OCI-LY7 (cell line): ENCODE measurements at regions not wholly inside any gene's neighbourhood (a gene's known extent, or its start where the extent isn't known, plus 50 kb on each side); places are given as distances from the start of the nearest gene placed in this dataset.

Experiments used
- BruUV-seq: library from RNA; stranded (reverse); fragments of 400-500 nt; replicated peaks from 2 replicates; lab custom pipeline; 2021; lab: Mats Ljungman, UMichigan
- CTCF ChIA-PET: fragments of 300-600 bp; sonication (Branson Sonifier 250); formaldehyde crosslinking; loops from one replicate; lab custom pipeline; 2022; ENCODE audit warnings: antibody characterized with exemption; ENCODE audit not compliant: unreplicated experiment; lab: Charles Lee
- POLR2A ChIA-PET: fragments of 300-600 bp; sonication (Branson Sonifier 250); formaldehyde crosslinking; loops from one replicate; lab custom pipeline; 2022; ENCODE audit warnings: antibody characterized with exemption; lab: Charles Lee
- DNase-seq: peaks from one replicate; pipeline ENCODE4 v3.0.0-alpha.2; 2015; ENCODE audit warnings: low spot score
- H2AFZ ChIP-seq: fragments of 200-600 bp; sonication (generic), shearing (Covaris generic); 2 replicates; pipeline ENCODE4 v1.6.1; 2014; ENCODE audit warnings: mild to moderate bottlenecking, antibody characterized with exemption, low read length, moderate library complexity
- H3K27ac ChIP-seq: fragments of 200-600 bp; sonication (generic); 2 replicates; pipeline ENCODE4 v1.5.1; 2014; ENCODE audit warnings: mixed run types, low read depth, mild to moderate bottlenecking, moderate library complexity, low read length, inconsistent platforms; ENCODE audit not compliant: poor library complexity, severe bottlenecking
- H3K36me3 ChIP-seq: fragments of 200-600 bp; sonication (generic); 2 replicates; pipeline ENCODE4 v1.6.1; 2014; ENCODE audit warnings: mild to moderate bottlenecking, antibody characterized with exemption, low read length, moderate library complexity, mixed read lengths; ENCODE audit not compliant: insufficient read depth
- H3K4me1 ChIP-seq: fragments of 200-600 bp; sonication (generic); 2 replicates; pipeline ENCODE4 v1.5.1; 2014; ENCODE audit warnings: mild to moderate bottlenecking, low read length; ENCODE audit not compliant: insufficient read depth, poor library complexity, severe bottlenecking
- H3K4me2 ChIP-seq: fragments of 200-600 bp; sonication (generic); 2 replicates; pipeline ENCODE4 v1.6.1; 2014; ENCODE audit warnings: mild to moderate bottlenecking, low read length
- H3K4me3 ChIP-seq: fragments of 200-600 bp; sonication (generic); 2 replicates; pipeline ENCODE4 v1.5.1; 2014; ENCODE audit warnings: mild to moderate bottlenecking, low read depth, low read length; ENCODE audit not compliant: poor library complexity, severe bottlenecking
- H3K79me2 ChIP-seq: fragments of 200-600 bp; sonication (generic); 2 replicates; pipeline ENCODE4 v1.6.1; 2016; ENCODE audit warnings: low read depth, mild to moderate bottlenecking, low read length, moderate library complexity, mixed read lengths; ENCODE audit not compliant: insufficient read depth
- H3K9me2 ChIP-seq: fragments of 200-600 bp; sonication (generic); 2 replicates; pipeline ENCODE4 v1.6.1; 2016; ENCODE audit warnings: mild to moderate bottlenecking, low read length, mixed read lengths; ENCODE audit not compliant: insufficient read depth
- H3K9me3 ChIP-seq: fragments of 200-600 bp; sonication (generic); 2 replicates; pipeline ENCODE4 v1.6.1; 2014; ENCODE audit warnings: mild to moderate bottlenecking, mixed run types, low read length, mixed read lengths
- H4K20me1 ChIP-seq: fragments of 200-600 bp; sonication (generic); 2 replicates; pipeline ENCODE4 v1.6.1; 2014; ENCODE audit warnings: mild to moderate bottlenecking, antibody characterized with exemption, low read length, moderate library complexity, mixed read lengths; ENCODE audit not compliant: insufficient read depth
- EZH2phosphoT487 ChIP-seq: fragments of 200-600 bp; sonication (generic); IDR thresholded peaks from 2 replicates; pipeline ENCODE4 v1.6.1; 2018; ENCODE audit warnings: low read depth, borderline replicate concordance, mild to moderate bottlenecking, mixed run types, antibody characterized with exemption, low read length, moderate library complexity, mixed read lengths
- intact Hi-C: fragments of 100-400 bp; cut with micrococcal nuclease; formaldehyde crosslinking; loops from one replicate; pipeline ENCODE4 v1.10.0; 2022; ENCODE audit not compliant: unreplicated experiment
- TF ChIP-seq, protein P1 (sequence below): fragments of 200-600 bp; sonication (generic); conservative IDR thresholded peaks from 2 replicates; pipeline ENCODE4 v1.5.1; 2014; ENCODE audit warnings: mild to moderate bottlenecking, antibody characterized with exemption, low read length, moderate library complexity, mixed read lengths

DNA sequence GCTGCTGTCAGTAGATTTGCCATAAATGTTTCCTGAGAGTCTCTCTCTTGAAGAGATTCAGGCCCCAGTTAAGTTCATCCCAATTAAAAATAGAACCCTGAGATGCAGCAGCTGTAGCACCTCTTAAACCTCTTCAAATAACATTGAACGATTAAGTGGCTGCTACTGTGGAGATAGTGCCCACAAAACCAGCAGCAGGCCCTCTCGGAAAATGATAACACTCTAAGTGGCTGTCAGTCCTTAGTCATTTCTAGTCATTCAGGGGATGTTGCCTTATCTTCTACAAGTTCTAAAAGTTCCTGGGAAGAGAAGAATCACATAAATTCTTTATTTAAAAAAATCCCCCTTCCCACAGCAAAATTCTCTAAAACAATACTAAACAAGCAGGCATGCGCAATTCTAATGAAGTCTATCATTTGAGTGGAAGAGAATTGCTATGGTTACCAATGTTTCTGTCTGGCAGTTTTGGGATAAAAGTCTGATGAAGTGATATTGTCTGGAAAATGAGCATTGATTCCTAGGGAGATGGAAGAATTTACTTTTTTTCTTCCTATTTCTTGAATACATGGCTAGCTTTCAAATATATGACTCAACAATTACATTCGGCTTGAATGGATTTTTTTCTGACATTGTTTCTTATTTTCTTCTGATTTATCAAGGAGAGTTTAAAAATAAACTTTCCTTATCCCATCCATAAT is 131.9 kb downstream of the TRMT11 start:
- Histone ChIP-seq H3K79me2 (no peaks in the 10 kb centered on the region), H3K4me3 (no peak overlapping the region), H4K20me1 (no peaks in the 10 kb centered on the region), H3K4me2 (no peak overlapping the region), H3K27ac (no peak overlapping the region), H3K4me1 (no peaks in the 10 kb centered on the region), H3K9me2 (no peaks in the 10 kb centered on the region), H3K9me3 (no peaks in the 10 kb centered on the region), H3K36me3 (no peaks in the 10 kb centered on the region), H2AFZ (no peak overlapping the region)
- BruUV-seq: no TSS peak
- ChIA-PET CTCF (no interaction called here), POLR2A (interaction anchor here (0.9 kb wide), 1 partner anchor 22 kb away, joined by 3 read pairs; no protein-coding TSS in a partner anchor)
- no peak for DNase-seq
- TF ChIP-seq, protein P1, sequence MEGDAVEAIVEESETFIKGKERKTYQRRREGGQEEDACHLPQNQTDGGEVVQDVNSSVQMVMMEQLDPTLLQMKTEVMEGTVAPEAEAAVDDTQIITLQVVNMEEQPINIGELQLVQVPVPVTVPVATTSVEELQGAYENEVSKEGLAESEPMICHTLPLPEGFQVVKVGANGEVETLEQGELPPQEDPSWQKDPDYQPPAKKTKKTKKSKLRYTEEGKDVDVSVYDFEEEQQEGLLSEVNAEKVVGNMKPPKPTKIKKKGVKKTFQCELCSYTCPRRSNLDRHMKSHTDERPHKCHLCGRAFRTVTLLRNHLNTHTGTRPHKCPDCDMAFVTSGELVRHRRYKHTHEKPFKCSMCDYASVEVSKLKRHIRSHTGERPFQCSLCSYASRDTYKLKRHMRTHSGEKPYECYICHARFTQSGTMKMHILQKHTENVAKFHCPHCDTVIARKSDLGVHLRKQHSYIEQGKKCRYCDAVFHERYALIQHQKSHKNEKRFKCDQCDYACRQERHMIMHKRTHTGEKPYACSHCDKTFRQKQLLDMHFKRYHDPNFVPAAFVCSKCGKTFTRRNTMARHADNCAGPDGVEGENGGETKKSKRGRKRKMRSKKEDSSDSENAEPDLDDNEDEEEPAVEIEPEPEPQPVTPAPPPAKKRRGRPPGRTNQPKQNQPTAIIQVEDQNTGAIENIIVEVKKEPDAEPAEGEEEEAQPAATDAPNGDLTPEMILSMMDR: no peak
- no peak for TF ChIP-seq EZH2phosphoT487
- intact Hi-C loops: no loop called here

DNA sequence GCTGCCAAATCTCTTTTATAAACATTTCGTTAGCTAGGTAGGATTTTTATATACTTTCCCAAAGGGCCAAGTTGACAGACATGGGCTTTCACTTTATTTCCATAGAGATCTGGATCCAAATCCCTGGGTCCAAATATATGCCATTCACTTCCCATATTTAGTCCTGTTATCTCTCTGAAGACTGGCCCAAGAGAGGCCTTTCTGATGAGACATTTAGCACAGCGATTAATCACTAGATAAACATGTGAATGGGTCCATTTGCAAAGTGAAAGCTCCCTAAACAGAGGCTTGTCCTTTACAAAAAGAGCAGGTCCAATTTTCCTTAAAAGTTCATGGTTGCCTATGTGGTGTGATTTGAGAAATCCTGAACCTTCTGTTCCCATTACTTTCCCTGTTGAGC is 132.6 kb downstream of the TRMT11 start:
- BruUV-seq: no TSS peak
- DNase-seq: no peak
- CTCF ChIA-PET: no interaction called here
- Histone ChIP-seq H3K4me3 (no peak overlapping the region), H3K36me3 (no peaks in the 10 kb centered on the region), H3K9me2 (no peaks in the 10 kb centered on the region), H3K9me3 (no peaks in the 10 kb centered on the region), H3K27ac (no peak overlapping the region), H3K79me2 (no peaks in the 10 kb centered on the region), H4K20me1 (no peaks in the 10 kb centered on the region), H3K4me1 (no peaks in the 10 kb centered on the region), H2AFZ (no peak overlapping the region), H3K4me2 (no peak overlapping the region)
- intact Hi-C loops: no loop called here
- TF ChIP-seq EZH2phosphoT487: no peak
- POLR2A ChIA-PET: interaction anchor here (0.6 to 0.9 kb wide), 3 partner anchors 13 to 712 kb away, joined by 3 to 4 read pairs (median 3); no protein-coding TSS in a partner anchor

DNA sequence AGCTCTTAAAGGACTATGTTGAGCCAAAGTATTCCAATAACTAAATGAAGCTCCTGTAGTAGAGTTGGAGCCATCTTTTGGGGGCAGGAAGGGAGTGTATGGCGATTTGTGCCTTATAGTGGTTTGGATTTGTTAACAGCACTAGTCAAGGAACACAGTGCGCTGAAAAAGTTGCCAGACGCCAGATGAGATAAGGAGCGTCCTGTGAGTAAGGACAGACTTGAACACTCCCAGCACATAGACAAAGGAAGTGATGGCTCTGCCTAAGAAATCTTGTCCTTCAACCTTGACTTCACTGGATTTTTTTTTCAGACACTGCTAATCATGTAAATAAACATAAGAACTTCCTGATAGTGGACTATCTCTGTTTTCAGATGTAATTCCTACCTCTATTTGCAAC is 136.9 kb downstream of the TRMT11 start:
- H3K27ac ChIP-seq: no peak overlapping the region
- H3K9me3 ChIP-seq: no peaks in the 10 kb centered on the region
- H3K4me3 ChIP-seq: no peak overlapping the region
- intact Hi-C loops: no loop called here
- no peaks in the 10 kb centered on the region for H3K4me1 ChIP-seq
- no peaks in the 10 kb centered on the region for H3K36me3 ChIP-seq
- BruUV-seq: no TSS peak
- H3K4me2 ChIP-seq: no peak overlapping the region
- no peak overlapping the region for H2AFZ ChIP-seq
- H3K9me2 ChIP-seq: no peaks in the 10 kb centered on the region
- no peaks in the 10 kb centered on the region for H3K79me2 ChIP-seq
- ChIA-PET POLR2A (no interaction called here), CTCF (no interaction called here)
- no peaks in the 10 kb centered on the region for H4K20me1 ChIP-seq
- TF ChIP-seq, protein P1: no peak
- TF ChIP-seq EZH2phosphoT487: no peak
- no peak for DNase-seq
